ENCODE measurements at regions not wholly inside any gene's neighbourhood (a gene's known extent, or its start where the extent isn't known, plus 50 kb on each side); places are given as distances from the start of the nearest gene placed in this dataset.
"Not testable (repeated sequence)": the region's sequence is repeated elsewhere in the genome, so short reads cannot be mapped to it uniquely, and the experiment has no call there.

GRCh38 chr12:80045594-80045993 is 53.7 kb upstream of the OTOGL start:
- DNase-seq = no peak

GRCh38 chr12:80044694-80045046 is 54.7 kb upstream of the OTOGL start:
- no peak for DNase-seq

- DNase-seq = no peak
Observed at GRCh38 chr12:80041692-80042091, 57.6 kb upstream of the OTOGL start.

DNA sequence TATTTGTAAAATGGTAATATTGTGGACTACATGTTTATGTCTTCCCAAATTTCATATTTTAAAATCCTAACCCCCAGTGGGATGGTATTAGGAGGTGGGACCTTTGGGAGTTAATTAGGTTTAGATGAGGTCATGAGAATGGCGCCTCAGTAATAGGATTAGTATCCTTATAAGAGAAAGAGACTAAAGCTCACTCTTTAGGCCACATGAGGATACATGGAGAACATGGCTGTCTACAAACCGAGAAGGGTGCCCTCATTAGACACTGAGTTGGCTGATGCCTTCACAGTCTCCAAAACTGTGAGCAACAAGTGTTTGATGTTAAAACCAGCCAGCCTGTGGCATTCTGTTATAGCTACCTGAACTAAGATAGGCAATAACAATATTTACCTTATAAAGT is 58.3 kb upstream of the OTOGL start:
- DNase-seq = no peak

GRCh38 chr12:80040075-80040738 is 59.1 kb upstream of the OTOGL start:
- no peak for DNase-seq

GRCh38 chr12:80038062-80038560 is 61.2 kb upstream of the OTOGL start:
- DNase-seq = no peak

DNA sequence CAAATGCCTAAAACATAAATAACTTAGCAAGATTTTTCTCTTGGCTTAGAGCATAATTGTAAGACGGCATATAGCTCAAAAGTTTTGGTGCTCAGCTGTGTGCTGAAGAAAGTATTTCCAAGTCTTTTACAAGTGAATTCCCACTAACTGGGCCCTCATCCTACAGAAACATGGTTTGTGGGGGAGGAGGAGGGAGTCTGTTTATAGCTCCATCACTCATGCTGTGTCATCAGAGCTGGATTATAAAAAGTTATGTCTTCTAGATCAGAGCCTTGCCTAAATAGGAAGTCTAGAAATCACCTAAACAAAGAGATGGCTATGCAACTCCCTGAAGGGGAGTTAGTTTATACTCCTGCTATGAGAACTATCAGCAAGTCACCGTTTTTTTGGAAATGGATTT is 65.9 kb upstream of the OTOGL start:
- DNase-seq = no peak

DNA sequence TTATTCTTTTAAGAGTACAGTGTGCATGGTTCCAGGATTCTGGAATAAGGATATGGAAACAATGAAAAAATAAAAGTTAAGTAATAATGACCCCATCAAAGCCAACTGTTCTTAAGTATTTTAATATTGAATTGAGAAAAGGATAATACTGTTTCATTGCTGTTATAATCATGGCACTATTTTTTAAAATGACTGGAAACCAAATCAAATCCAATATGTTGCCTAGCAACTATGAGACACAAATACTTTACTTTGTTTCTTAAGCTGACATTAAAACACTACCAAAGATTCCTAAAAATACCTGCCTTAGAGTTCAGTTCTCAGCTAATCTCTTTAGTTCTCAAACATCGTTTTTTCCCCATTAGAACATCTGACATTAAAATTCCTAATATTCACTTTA is 66.4 kb upstream of the OTOGL start:
- DNase-seq = no peak

- no peak for DNase-seq
Observed at GRCh38 chr12:80031229-80031628, 68.1 kb upstream of the OTOGL start.

- DNase-seq = no peak
Observed at GRCh38 chr12:80025638-80026037, 73.7 kb upstream of the OTOGL start.

DNA sequence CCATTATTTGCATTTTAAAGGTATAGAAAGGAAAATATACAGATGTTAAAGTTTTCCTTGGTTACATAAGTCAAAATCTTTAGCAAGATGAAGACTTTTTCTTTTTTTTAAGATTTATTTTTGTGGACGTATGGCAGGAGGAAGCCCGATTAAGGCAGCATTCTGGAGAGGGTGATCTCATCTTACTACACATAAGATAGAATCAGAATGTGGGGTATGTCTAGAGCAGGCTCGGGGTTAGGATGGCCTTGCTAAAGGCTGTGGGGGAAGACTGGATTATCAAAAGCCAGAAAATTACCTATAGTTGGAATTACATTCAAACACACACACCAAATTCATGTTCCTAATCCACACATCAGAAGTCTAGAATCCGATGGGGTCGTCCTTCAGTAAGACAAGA is 79.6 kb upstream of the OTOGL start:
- DNase-seq = no peak

- no peak for DNase-seq
Observed at GRCh38 chr12:80018119-80018518, 81.2 kb upstream of the OTOGL start.

DNA sequence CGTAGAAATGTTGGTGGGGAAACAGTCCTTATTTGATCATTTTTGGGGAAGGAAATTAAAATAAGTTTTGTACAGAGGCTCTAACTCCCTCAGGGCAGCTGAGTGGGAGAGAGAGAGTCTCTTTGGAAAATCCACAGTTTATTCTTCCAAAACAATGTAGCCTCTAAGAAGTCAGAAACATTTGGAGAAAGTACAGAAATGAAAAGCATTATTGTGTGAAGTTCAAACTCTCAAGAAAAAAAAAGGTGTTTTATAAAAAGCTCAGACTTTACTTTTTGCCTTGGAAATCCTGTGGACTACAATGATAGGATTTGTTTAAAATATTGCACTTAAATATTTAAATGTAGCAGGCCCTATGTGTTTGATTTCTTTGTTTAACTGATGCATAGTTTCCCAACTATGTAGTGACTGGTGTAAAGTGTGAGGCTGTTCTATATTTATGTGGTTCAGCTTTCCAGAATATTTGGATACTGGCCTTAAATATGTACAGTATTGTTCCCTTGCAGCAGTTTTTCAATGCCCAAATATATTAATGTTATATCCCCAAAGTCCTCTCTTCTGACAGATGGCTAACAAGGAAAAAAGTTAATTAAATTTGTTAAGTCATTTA is 82.0 kb upstream of the OTOGL start:
- DNase-seq = no peak

- DNase-seq = no peak
Observed at GRCh38 chr12:80016684-80017083, 81.8 kb upstream of the PPP1R12A start.

- DNase-seq = no peak
Observed at GRCh38 chr12:80015660-80016059, 80.8 kb upstream of the PPP1R12A start.

GRCh38 chr12:80003744-80004143 is 68.8 kb upstream of the PPP1R12A start:
- not testable (repeated sequence) for DNase-seq

GRCh38 chr12:80001562-80001961 is 66.7 kb upstream of the PPP1R12A start:
- DNase-seq = no peak

DNA sequence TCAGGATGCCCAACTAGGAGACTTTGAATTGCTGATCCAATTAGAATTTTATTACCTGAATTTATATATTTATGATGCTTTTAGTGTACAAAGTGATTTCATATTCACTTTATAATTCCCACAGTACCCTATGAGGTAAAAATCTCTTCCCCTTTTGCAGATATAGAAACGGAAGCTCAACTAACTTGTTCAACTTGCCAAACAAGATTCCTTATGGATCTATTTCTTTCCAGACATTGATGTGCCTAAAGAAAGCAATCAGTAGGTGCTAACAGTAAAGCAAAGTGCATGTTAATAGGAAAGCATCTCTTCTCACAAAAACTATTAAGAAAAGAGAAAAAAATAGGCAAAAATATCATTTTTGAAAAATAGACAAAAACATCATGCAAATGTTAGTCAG is 65.9 kb upstream of the PPP1R12A start:
- no peak for DNase-seq

GRCh38 chr12:79998554-79998953 is 63.7 kb upstream of the PPP1R12A start:
- DNase-seq = no peak

DNA sequence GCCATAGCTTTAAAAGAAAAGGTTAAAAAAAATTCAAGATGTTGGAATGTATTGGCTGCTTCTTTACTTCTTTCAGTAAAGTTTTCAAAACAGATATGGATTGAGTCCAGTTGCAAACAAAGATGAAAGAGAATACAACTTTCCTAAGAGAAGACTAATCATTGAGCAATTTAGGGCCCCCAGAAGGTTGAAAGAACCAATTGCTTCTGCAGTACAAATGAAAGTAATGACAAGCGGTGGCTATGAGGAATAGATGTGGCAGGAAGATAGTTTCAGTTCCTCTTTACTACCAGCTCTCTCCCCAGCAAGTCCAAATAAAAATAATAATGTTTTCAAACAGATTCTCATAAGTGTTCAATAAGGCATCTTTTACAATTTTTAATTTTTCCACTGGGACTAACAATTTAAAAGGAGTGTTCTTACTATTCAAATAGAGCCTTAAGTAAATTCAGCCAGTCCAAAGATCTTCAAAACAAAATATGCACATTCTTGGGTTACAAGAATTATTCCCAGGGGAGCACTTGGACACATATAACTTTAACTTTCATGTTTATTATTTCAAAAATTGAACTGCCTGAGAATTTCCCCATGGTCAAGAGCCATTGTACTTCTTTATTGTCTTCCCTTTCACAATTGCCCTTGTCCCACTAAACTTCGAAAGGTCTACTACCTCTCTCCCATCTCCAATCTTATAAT is 62.3 kb upstream of the PPP1R12A start:
- no peak for DNase-seq

GRCh38 chr12:79995385-79996084 is 60.6 kb upstream of the PPP1R12A start:
- DNase-seq = not testable (repeated sequence)

GRCh38 chr12:79993106-79993862 is 58.4 kb upstream of the PPP1R12A start:
- no peak for DNase-seq

DNA sequence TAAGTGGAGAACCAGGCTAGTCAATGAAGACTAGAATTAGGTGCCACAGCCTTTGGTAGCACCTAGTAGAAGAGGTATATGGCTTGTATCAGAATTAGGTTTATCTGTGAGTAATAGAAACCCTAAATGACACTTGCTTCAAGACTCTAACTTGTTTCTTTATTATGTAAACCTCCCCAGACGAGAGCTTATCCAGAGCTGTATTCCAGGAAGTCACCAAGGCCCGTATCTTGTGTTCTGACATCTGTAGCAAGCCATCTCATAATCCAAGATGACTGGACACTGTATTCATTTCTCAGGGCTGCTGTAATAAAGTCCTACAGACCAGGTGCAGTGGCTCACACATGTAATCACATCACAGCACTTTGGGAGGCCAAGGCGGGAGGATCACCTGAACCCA is 56.7 kb upstream of the PPP1R12A start:
- DNase-seq = no peak

All from NCI-H1930 (cell line).